HepG2 (cell line): ENCODE measurements at regions not wholly inside any gene's neighbourhood (a gene's known extent, or its start where the extent isn't known, plus 50 kb on each side); places are given as distances from the start of the nearest gene placed in this dataset.

Experiments used
- ATAC-seq: fragments of 200-7000 bp; cut with Tn5 transposase; 3 replicates; pipeline ENCODE4 v1.9.1; 2020; ENCODE audit warnings: mild to moderate bottlenecking, moderate library complexity
- BruUV-seq: library from RNA; stranded (reverse); fragments of 400-500 nt; replicated peaks from 2 replicates; lab custom pipeline; 2021; lab: Mats Ljungman, UMichigan
- CTCF ChIA-PET: fragments of 300-600 bp; formaldehyde crosslinking; extraction: SDS; loops from one replicate; lab custom pipeline; 2021; ENCODE audit warnings: low total read pairs, inconsistent platforms, low intra/inter-chr PET ratio; lab: Yijun Ruan, JAX
- POLR2A ChIA-PET: fragments of 350-600 bp; sonication (Branson Sonifier 250); formaldehyde crosslinking; loops from one replicate; lab custom pipeline; 2020; ENCODE audit warnings: antibody characterized with exemption, inconsistent platforms; lab: Yijun Ruan, JAX
- DNase-seq: peaks from one replicate; pipeline ENCODE4 v3.0.0-alpha.2; 2015; ENCODE audit warnings: low spot score
- FAIRE-seq: peaks from 3 replicates; lab custom pipeline; 2011; peaks lifted over from hg19 to GRCh38; lab: Jason Lieb, UNC
- H2AFZ ChIP-seq: one replicate; pipeline ENCODE4 v1.6.1; 2011; ENCODE audit warnings: low read length, inconsistent platforms
- H3K27ac ChIP-seq: fragments of 300-600 bp; 3 replicates; pipeline ENCODE4 v1.8.0; 2011; ENCODE audit warnings: mixed run types, mild to moderate bottlenecking, mixed read lengths, low read length, inconsistent platforms; ENCODE audit not compliant: insufficient read depth; ENCODE audit errors: extremely low read length
- H3K27me3 ChIP-seq, 2 experiments: fragments of 200-600 bp in 1 of 2; 2 replicates in 1 of 2; 3 replicates in 1 of 2; pipeline versions ENCODE4 v1.6.0 to v1.8.0; 2011; ENCODE audit warnings: low read length in 2 of 2, mild to moderate bottlenecking in 2 of 2, moderate library complexity in 2 of 2, inconsistent platforms in 1 of 2; ENCODE audit not compliant: insufficient read depth in 2 of 2, control insufficient read depth in 1 of 2
- H3K36me3 ChIP-seq, 2 experiments: fragments of 200-600 bp in 1 of 2; replicated peaks in 1 of 2; 2 replicates in 1 of 2; 3 replicates in 1 of 2; pipeline versions ENCODE4 v1.5.1 to v1.8.0; 2011; ENCODE audit warnings: low read length in 2 of 2, inconsistent platforms in 1 of 2; ENCODE audit not compliant: insufficient read depth in 2 of 2, control insufficient read depth in 1 of 2
- H3K4me1 ChIP-seq: 2 replicates; pipeline ENCODE4 v1.5.1; 2012; ENCODE audit warnings: low read length, inconsistent platforms; ENCODE audit not compliant: insufficient read depth
- H3K4me2 ChIP-seq: 2 replicates; pipeline ENCODE4 v1.6.0; 2011; ENCODE audit warnings: low read depth, low read length, inconsistent platforms
- H3K4me3 ChIP-seq, 3 experiments: fragments of 200-600 bp in 1 of 3; sonication (generic), shearing (Covaris generic) in 1 of 3; replicated peaks in 1 of 3; 2 replicates each; pipeline ENCODE4 v1.5.1; 2011 to 2016; ENCODE audit warnings: low read length in 3 of 3, inconsistent platforms in 2 of 3, low read depth in 2 of 3, mild to moderate bottlenecking in 2 of 3, control low read depth in 1 of 3, mixed read lengths in 1 of 3; ENCODE audit not compliant: insufficient read depth in 1 of 3
- H3K79me2 ChIP-seq: one replicate; pipeline ENCODE4 v1.6.1; 2011; ENCODE audit warnings: low read length, inconsistent platforms; ENCODE audit not compliant: insufficient read depth
- H3K9ac ChIP-seq: 2 replicates; pipeline ENCODE4 v1.6.0; 2011; ENCODE audit warnings: mild to moderate bottlenecking, low read depth, low read length, inconsistent platforms; ENCODE audit not compliant: insufficient read depth
- H3K9me3 ChIP-seq: 2 replicates; pipeline ENCODE4 v1.5.1; 2012; ENCODE audit warnings: mild to moderate bottlenecking, low read length
- H4K20me1 ChIP-seq: 2 replicates; pipeline ENCODE4 v1.6.0; 2011; ENCODE audit warnings: inconsistent platforms, mild to moderate bottlenecking, low read length, moderate library complexity; ENCODE audit not compliant: insufficient read depth
- CC2D1A ChIP-seq: sonication (generic); formaldehyde crosslinking; IDR thresholded peaks from 2 replicates; pipeline ENCODE4 v1.8.1; 2023; ENCODE audit warnings: mild to moderate bottlenecking, missing genetic modification reagents
- CENPX ChIP-seq: sonication (generic); formaldehyde crosslinking; IDR thresholded peaks from 2 replicates; pipeline ENCODE4 v1.9.0; 2021; ENCODE audit warnings: mild to moderate bottlenecking, missing genetic modification reagents, moderate library complexity
- CHCHD3 ChIP-seq: sonication (generic); formaldehyde crosslinking; IDR thresholded peaks from 2 replicates; pipeline ENCODE4 v1.8.0; 2022; ENCODE audit warnings: mild to moderate bottlenecking, missing genetic modification reagents, moderate library complexity
- ELF4 ChIP-seq: sonication (generic); formaldehyde crosslinking; IDR thresholded peaks from 2 replicates; pipeline ENCODE4 v1.5.0; 2020; ENCODE audit warnings: missing genetic modification reagents, mild to moderate bottlenecking, moderate library complexity, borderline replicate concordance
- FOXK1 ChIP-seq: sonication (generic); formaldehyde crosslinking; IDR thresholded peaks from 2 replicates; pipeline ENCODE4 v1.4.0; 2020; ENCODE audit warnings: low read depth, missing genetic modification reagents, borderline replicate concordance
- KLF16 ChIP-seq, 2 experiments: sonication (generic) in 1 of 2; formaldehyde crosslinking in 1 of 2; IDR thresholded peaks; 2 replicates each; pipeline versions ENCODE4 v1.6.1 to v1.8.0; 2016 to 2023; ENCODE audit warnings: missing genetic modification reagents in 2 of 2, missing compliant biosample characterization in 1 of 2
- NFE2L1 ChIP-seq: sonication (generic); formaldehyde crosslinking; IDR thresholded peaks from 2 replicates; pipeline ENCODE4 v1.4.0; 2020; ENCODE audit warnings: missing genetic modification reagents, mild to moderate bottlenecking, borderline replicate concordance
- NFYB ChIP-seq: sonication (generic); formaldehyde crosslinking; IDR thresholded peaks from 2 replicates; pipeline ENCODE4 v1.4.0; 2020; ENCODE audit warnings: missing genetic modification reagents
- SOX13 ChIP-seq, 3 experiments: fragments of 450-650 bp in 1 of 3; sonication (generic) in 1 of 3; formaldehyde crosslinking in 1 of 3; IDR thresholded peaks in 2 of 3; conservative IDR thresholded peaks in 1 of 3; 2 replicates each; pipeline versions ENCODE4 v1.5.0 to v1.6.1; 2016 to 2020; ENCODE audit warnings: antibody characterized with exemption in 1 of 3, mild to moderate bottlenecking in 1 of 3, missing compliant biosample characterization in 1 of 3, missing genetic modification reagents in 1 of 3, moderate library complexity in 1 of 3
- SOX5 ChIP-seq: IDR thresholded peaks from 2 replicates; pipeline ENCODE4 v1.6.1; 2016; ENCODE audit warnings: borderline replicate concordance
- TOE1 ChIP-seq: sonication (generic); formaldehyde crosslinking; IDR thresholded peaks from 2 replicates; pipeline ENCODE4 v1.4.0; 2020; ENCODE audit warnings: mild to moderate bottlenecking, missing genetic modification reagents
- ZNF3 ChIP-seq: IDR thresholded peaks from 2 replicates; pipeline ENCODE4 v1.7.0; 2017; ENCODE audit warnings: inconsistent platforms
- ZNF598 ChIP-seq: sonication (generic); formaldehyde crosslinking; IDR thresholded peaks from 2 replicates; pipeline ENCODE4 v1.5.1; 2020; ENCODE audit warnings: mild to moderate bottlenecking, missing genetic modification reagents, borderline replicate concordance
- ZNF614 ChIP-seq: IDR thresholded peaks from 2 replicates; pipeline ENCODE4 v1.6.1; 2018; ENCODE audit warnings: missing biosample characterization, missing genetic modification reagents, inconsistent platforms, borderline replicate concordance
- ZNF704 ChIP-seq: sonication (generic); formaldehyde crosslinking; IDR thresholded peaks from 2 replicates; pipeline ENCODE4 v1.8.1; 2023; ENCODE audit warnings: mild to moderate bottlenecking, inconsistent platforms, moderate library complexity, missing genetic modification reagents, borderline replicate concordance
- WGBS: methylation state at CpG from one replicate; pipeline ENCODE4 v1.1.6; 2017; ENCODE audit warnings: low lambda C conversion rate; 5-methylcytosine and 5-hydroxymethylcytosine counted together
- in situ Hi-C: cut with HindIII; loops from 2 replicates; pipeline ENCODE4 v1.10.0; 2017; ENCODE audit warnings: low pct_unique_long_range_greater_than_20kb; ENCODE audit not compliant: extremely low pct_ligation_motif_present
- intact Hi-C: fragments of 100-400 bp; cut with micrococcal nuclease; formaldehyde crosslinking; loops from one replicate; pipeline ENCODE4 v1.10.0; 2022; ENCODE audit not compliant: unreplicated experiment
- TF ChIP-seq, protein P1 (sequence below): sonication (generic); formaldehyde crosslinking; IDR thresholded peaks from 2 replicates; pipeline ENCODE4 v1.5.1; 2020; ENCODE audit warnings: mild to moderate bottlenecking, missing genetic modification reagents, borderline replicate concordance
- TF ChIP-seq, protein P2 (sequence below): IDR thresholded peaks from 2 replicates; pipeline ENCODE4 v1.6.1; 2016
- TF ChIP-seq, protein P3 (sequence below): sonication (generic); formaldehyde crosslinking; IDR thresholded peaks from 2 replicates; pipeline ENCODE4 v1.4.0; 2020; ENCODE audit warnings: mild to moderate bottlenecking, missing genetic modification reagents

DNA sequence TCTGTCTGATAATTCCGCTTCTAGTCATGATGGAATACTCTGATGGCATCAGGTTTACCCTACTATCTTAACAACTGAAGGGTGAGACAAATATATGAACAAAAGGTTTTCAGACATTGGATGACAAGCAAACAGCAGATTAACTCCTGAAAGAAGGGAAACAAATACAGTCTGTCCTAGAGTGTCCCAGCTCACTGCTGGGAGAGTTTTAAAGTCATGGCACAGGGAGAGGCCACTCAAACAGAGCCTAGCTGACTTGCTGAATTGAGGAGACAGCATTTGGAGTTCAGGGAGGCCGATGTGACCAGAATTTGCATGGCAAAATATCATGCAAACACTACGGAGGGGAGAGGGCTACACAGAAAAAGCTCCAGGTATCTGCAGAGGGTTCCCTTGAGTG is 73.1 kb downstream of the MDH2 start (continued):
- TF ChIP-seq, protein P1, sequence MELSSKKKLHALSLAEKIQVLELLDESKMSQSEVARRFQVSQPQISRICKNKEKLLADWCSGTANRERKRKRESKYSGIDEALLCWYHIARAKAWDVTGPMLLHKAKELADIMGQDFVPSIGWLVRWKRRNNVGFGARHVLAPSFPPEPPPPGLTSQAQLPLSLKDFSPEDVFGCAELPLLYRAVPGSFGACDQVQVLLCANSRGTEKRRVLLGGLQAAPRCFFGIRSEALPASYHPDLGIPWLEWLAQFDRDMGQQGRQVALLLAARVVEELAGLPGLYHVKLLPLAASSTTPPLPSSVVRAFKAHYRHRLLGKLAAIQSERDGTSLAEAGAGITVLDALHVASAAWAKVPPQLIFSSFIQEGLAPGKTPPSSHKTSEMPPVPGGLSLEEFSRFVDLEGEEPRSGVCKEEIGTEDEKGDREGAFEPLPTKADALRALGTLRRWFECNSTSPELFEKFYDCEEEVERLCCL (CRISPR knock-in tag): no peak
- TF ChIP-seq NFE2L1 (CRISPR knock-in tag) (no peak), KLF16 (CRISPR knock-in tag; IDR thresholded peaks at IDR 0.05) (no peak), TOE1 (no peak), SOX13 (IDR thresholded peaks at IDR 0.05) (no peak), SOX13 (CRISPR knock-in tag; conservative IDR thresholded peaks at IDR 0.05 in 1 of 2, IDR thresholded peaks at IDR 0.05 in 1 of 2) (peak in 1 of 2 experiments; percentile 71; a peak in 2 of 4 replicates), SOX5 (CRISPR knock-in tag) (0 out of 2 replicates have a peak, but pooled peaks have one; percentile 43), FOXK1 (CRISPR knock-in tag) (0 out of 2 replicates have a peak, but pooled peaks have one; percentile 9), ZNF704 (no peak)
- TF ChIP-seq, all 625 proteins: peak for 7

DNA sequence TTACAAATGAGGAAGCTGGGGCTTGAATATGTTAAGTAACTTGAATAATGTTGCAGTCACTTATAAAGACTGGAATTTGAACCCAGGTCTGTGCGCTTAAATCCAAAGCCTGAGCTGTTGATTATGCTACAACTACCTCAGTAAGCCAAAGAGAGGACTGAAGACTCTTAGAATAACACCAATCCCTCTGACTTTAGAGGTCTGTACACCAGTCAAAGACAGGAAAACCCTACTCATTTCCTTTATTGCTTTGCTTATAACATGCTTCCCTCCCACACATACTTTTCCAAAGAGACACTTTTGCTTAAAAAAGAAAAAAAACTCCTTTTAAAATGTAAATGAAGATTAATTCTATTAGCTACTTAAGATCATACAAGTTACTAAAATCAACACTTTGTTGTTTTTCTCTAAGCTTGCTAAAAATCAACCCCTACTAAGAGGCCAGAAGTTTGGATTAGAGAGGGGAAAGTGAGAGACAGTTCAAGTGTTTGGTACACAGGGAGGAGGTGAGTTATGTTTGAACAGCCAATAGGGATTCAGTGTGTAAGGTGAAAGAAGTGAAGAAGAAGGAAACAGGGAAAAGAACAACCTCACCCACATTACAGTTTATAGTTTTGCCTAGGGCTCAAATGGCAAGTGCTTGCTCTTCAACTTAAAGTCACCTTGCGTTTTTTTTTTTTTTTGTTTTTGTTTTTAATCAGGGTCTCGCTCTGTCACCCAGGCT is 74.8 kb downstream of the MDH2 start:
- H3K36me3 ChIP-seq: no peaks in the 10 kb centered on the region
- H3K9me3 ChIP-seq: no peaks in the 10 kb centered on the region
- DNase-seq: no peak
- no peaks in the 10 kb centered on the region for H3K27me3 ChIP-seq
- H3K27ac ChIP-seq: peak overlapping the region; percentile 49
- no peak for ATAC-seq
- H3K79me2 ChIP-seq: no peaks in the 10 kb centered on the region
- POLR2A ChIA-PET: interaction anchor here (2.5 kb wide), 1 partner anchor 16 kb away, joined by 6 read pairs; no protein-coding TSS in a partner anchor
- 90% methylated on average over 3 of the region's 3 CpGs for WGBS
- intact Hi-C loops: no loop called here
- CTCF ChIA-PET: no interaction called here
- BruUV-seq: no TSS peak
- in situ Hi-C loops: no loop called here
- no peak overlapping the region; a peak in 1 of 6 replicates for H3K4me3 ChIP-seq
- peaks cover 82% of the 10 kb centered on the region for H3K4me1 ChIP-seq
- no peak for FAIRE-seq
- H4K20me1 ChIP-seq: no peaks in the 10 kb centered on the region
- H2AFZ ChIP-seq: no peak overlapping the region
- H3K4me2 ChIP-seq: peak overlapping the region; percentile 32
- no peak overlapping the region for H3K9ac ChIP-seq
- TF ChIP-seq NFYB: peak; percentile 35; the same call in 1 of the 2 replicates
- no peak for TF ChIP-seq CENPX (CRISPR knock-in tag)
- peak; percentile 41; the same call in 1 of the 2 replicates for TF ChIP-seq ZNF3 (CRISPR knock-in tag)
- TF ChIP-seq CHCHD3 (CRISPR knock-in tag): no peak
- no peak for TF ChIP-seq CC2D1A
- TF ChIP-seq ZNF598: no peak
- peak; percentile 38; the same call in 1 of the 2 replicates for TF ChIP-seq ELF4 (CRISPR knock-in tag)
- TF ChIP-seq, protein P2, sequence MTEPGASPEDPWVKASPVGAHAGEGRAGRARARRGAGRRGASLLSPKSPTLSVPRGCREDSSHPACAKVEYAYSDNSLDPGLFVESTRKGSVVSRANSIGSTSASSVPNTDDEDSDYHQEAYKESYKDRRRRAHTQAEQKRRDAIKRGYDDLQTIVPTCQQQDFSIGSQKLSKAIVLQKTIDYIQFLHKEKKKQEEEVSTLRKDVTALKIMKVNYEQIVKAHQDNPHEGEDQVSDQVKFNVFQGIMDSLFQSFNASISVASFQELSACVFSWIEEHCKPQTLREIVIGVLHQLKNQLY: no peak
- TF ChIP-seq, protein P3, sequence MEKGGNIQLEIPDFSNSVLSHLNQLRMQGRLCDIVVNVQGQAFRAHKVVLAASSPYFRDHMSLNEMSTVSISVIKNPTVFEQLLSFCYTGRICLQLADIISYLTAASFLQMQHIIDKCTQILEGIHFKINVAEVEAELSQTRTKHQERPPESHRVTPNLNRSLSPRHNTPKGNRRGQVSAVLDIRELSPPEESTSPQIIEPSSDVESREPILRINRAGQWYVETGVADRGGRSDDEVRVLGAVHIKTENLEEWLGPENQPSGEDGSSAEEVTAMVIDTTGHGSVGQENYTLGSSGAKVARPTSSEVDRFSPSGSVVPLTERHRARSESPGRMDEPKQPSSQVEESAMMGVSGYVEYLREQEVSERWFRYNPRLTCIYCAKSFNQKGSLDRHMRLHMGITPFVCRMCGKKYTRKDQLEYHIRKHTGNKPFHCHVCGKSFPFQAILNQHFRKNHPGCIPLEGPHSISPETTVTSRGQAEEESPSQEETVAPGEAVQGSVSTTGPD: no peak
- no peak for TF ChIP-seq ZNF614 (CRISPR knock-in tag)
